ENCODE measurements at regions not wholly inside any gene's neighbourhood (a gene's known extent, or its start where the extent isn't known, plus 50 kb on each side); places are given as distances from the start of the nearest gene placed in this dataset.

DNA sequence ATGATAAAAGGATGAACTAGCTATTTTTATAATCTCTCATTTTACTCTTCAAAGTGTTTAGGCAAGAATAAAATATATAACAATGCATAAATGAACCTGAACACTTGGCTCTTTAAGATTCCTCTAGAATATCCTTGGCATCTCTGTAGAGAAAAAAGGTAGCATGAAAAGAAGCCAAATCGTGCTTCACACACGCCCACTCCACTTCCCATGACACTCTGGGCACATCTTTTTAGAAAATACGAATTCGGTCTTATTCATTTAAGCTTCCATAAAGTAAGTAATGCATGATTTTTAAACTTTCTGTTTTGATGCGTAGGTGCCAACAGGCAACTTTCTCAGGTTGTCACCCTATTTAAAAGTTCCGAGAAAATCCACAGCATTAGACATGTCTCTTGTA is 73.6 kb upstream of the SORBS2 start:
- peaks cover 3% of the 10 kb centered on the region for H3K27me3 Mint-ChIP-seq (ENCODE audit: low read depth)
- H3K9me3 Mint-ChIP-seq = peaks cover 18% of the 10 kb centered on the region
- ChIA-PET CTCF (no interaction called here), POLR2A (no interaction called here)
- TF ChIP-seq, protein P1, sequence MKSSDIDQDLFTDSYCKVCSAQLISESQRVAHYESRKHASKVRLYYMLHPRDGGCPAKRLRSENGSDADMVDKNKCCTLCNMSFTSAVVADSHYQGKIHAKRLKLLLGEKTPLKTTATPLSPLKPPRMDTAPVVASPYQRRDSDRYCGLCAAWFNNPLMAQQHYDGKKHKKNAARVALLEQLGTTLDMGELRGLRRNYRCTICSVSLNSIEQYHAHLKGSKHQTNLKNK (CRISPR knock-in tag; IDR thresholded peaks at IDR 0.05) = no peak
- no peak for TF ChIP-seq MXD4 (CRISPR knock-in tag; IDR thresholded peaks at IDR 0.05; ENCODE audit: borderline replicate concordance)
- TF ChIP-seq CREM (CRISPR knock-in tag; IDR thresholded peaks at IDR 0.05) = no peak
- TF ChIP-seq, protein P2, sequence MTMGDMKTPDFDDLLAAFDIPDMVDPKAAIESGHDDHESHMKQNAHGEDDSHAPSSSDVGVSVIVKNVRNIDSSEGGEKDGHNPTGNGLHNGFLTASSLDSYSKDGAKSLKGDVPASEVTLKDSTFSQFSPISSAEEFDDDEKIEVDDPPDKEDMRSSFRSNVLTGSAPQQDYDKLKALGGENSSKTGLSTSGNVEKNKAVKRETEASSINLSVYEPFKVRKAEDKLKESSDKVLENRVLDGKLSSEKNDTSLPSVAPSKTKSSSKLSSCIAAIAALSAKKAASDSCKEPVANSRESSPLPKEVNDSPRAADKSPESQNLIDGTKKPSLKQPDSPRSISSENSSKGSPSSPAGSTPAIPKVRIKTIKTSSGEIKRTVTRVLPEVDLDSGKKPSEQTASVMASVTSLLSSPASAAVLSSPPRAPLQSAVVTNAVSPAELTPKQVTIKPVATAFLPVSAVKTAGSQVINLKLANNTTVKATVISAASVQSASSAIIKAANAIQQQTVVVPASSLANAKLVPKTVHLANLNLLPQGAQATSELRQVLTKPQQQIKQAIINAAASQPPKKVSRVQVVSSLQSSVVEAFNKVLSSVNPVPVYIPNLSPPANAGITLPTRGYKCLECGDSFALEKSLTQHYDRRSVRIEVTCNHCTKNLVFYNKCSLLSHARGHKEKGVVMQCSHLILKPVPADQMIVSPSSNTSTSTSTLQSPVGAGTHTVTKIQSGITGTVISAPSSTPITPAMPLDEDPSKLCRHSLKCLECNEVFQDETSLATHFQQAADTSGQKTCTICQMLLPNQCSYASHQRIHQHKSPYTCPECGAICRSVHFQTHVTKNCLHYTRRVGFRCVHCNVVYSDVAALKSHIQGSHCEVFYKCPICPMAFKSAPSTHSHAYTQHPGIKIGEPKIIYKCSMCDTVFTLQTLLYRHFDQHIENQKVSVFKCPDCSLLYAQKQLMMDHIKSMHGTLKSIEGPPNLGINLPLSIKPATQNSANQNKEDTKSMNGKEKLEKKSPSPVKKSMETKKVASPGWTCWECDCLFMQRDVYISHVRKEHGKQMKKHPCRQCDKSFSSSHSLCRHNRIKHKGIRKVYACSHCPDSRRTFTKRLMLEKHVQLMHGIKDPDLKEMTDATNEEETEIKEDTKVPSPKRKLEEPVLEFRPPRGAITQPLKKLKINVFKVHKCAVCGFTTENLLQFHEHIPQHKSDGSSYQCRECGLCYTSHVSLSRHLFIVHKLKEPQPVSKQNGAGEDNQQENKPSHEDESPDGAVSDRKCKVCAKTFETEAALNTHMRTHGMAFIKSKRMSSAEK (CRISPR knock-in tag; IDR thresholded peaks at IDR 0.05; ENCODE audit: borderline replicate concordance) = no peak
- no peak for TF ChIP-seq ZNF423 (CRISPR knock-in tag; IDR thresholded peaks at IDR 0.05)
- TF ChIP-seq ZNF219 (CRISPR knock-in tag; IDR thresholded peaks at IDR 0.05; ENCODE audit: borderline replicate concordance) = no peak
- TF ChIP-seq OVOL2 (CRISPR knock-in tag; IDR thresholded peaks at IDR 0.05; ENCODE audit: borderline replicate concordance) = no peak
- TF ChIP-seq ZNF263 (CRISPR knock-in tag; IDR thresholded peaks at IDR 0.05; ENCODE audit: low read depth) = no peak
- TF ChIP-seq IRF1 (CRISPR knock-in tag; IDR thresholded peaks at IDR 0.05) = no peak
- TF ChIP-seq, protein P3, sequence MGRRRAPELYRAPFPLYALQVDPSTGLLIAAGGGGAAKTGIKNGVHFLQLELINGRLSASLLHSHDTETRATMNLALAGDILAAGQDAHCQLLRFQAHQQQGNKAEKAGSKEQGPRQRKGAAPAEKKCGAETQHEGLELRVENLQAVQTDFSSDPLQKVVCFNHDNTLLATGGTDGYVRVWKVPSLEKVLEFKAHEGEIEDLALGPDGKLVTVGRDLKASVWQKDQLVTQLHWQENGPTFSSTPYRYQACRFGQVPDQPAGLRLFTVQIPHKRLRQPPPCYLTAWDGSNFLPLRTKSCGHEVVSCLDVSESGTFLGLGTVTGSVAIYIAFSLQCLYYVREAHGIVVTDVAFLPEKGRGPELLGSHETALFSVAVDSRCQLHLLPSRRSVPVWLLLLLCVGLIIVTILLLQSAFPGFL (CRISPR knock-in tag; IDR thresholded peaks at IDR 0.05; ENCODE audit: borderline replicate concordance) = no peak
- no peak for TF ChIP-seq NR2C2 (CRISPR knock-in tag; IDR thresholded peaks at IDR 0.05)
- no peak for TF ChIP-seq NFATC4 (CRISPR knock-in tag; IDR thresholded peaks at IDR 0.05)
- TF ChIP-seq TCF7 (CRISPR knock-in tag; IDR thresholded peaks at IDR 0.05; ENCODE audit: low read depth) = no peak
- no peak for TF ChIP-seq EMX1 (CRISPR knock-in tag; IDR thresholded peaks at IDR 0.05)
- TF ChIP-seq, protein P4, sequence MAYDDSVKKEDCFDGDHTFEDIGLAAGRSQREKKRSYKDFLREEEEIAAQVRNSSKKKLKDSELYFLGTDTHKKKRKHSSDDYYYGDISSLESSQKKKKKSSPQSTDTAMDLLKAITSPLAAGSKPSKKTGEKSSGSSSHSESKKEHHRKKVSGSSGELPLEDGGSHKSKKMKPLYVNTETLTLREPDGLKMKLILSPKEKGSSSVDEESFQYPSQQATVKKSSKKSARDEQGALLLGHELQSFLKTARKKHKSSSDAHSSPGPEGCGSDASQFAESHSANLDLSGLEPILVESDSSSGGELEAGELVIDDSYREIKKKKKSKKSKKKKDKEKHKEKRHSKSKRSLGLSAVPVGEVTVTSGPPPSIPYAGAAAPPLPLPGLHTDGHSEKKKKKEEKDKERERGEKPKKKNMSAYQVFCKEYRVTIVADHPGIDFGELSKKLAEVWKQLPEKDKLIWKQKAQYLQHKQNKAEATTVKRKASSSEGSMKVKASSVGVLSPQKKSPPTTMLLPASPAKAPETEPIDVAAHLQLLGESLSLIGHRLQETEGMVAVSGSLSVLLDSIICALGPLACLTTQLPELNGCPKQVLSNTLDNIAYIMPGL (CRISPR knock-in tag; IDR thresholded peaks at IDR 0.05) = no peak
- peaks cover 18% of the 10 kb centered on the region for H3K36me3 Mint-ChIP-seq
- no peak overlapping the region for H3K27ac Mint-ChIP-seq
- ATAC-seq = no peak
- DNase-seq (ENCODE audit: low spot score) = no peak
- H3K4me3 Mint-ChIP-seq = no peak overlapping the region
- H3K4me1 Mint-ChIP-seq = peaks cover 14% of the 10 kb centered on the region

DNA sequence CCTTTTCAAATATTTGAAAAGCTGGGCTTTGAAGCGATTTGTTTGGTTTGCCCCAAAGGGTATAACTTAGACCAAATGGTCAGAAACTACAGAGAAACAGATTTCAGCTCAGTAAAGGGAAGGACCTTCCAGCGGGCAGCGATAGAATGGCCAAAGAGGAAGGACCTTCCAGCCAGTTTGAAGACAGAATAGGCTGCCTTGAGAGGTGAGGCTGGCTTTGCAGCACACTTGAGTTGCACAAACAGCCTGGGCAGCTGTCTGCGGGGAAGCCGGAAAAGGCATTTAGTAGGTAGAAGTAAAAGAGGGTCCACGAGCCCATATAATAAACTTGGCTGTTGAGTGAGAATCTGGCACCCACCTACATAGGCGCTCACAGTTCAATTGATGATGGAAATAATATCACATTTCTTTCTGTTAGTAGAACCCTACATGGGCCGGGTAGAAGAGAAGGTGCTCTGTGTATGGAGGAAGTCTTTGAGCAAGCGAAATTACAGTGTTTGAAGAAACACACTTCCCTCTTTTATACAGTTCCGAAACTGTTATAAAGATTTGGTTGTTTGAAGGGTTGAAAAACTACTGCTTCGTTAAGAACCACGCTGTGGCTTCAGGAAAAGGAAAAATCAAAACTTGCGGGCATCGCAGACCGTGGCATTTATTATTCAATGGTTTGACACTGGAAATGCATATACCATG is 75.0 kb upstream of the SORBS2 start:
- Mint-ChIP-seq H3K4me1 (0 out of 2 replicates have a peak, but pooled peaks cover 5% of the 10 kb centered on the region), H3K27ac (no peak overlapping the region), H3K9me3 (peaks cover 19% of the 10 kb centered on the region), H3K27me3 (ENCODE audit: low read depth) (peaks cover 3% of the 10 kb centered on the region), H3K4me3 (no peak overlapping the region), H3K36me3 (peaks cover 18% of the 10 kb centered on the region)
- DNase-seq (ENCODE audit: low spot score) = no peak
- POLR2A ChIA-PET = no interaction called here
- no peak for ATAC-seq
- CTCF ChIA-PET = interaction anchor here (0.8 kb wide), 1 partner anchor 19 kb away, joined by 3 read pairs; no protein-coding TSS in a partner anchor
- TF ChIP-seq, protein P5, sequence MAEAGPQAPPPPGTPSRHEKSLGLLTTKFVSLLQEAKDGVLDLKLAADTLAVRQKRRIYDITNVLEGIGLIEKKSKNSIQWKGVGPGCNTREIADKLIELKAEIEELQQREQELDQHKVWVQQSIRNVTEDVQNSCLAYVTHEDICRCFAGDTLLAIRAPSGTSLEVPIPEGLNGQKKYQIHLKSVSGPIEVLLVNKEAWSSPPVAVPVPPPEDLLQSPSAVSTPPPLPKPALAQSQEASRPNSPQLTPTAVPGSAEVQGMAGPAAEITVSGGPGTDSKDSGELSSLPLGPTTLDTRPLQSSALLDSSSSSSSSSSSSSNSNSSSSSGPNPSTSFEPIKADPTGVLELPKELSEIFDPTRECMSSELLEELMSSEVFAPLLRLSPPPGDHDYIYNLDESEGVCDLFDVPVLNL (CRISPR knock-in tag; IDR thresholded peaks at IDR 0.05; ENCODE audit: borderline replicate concordance, low read depth) = no peak
- TF ChIP-seq MYBL2 (CRISPR knock-in tag; IDR thresholded peaks at IDR 0.05) (no peak), USF1 (CRISPR knock-in tag; IDR thresholded peaks at IDR 0.05) (no peak), AFF4 (CRISPR knock-in tag; IDR thresholded peaks at IDR 0.05; ENCODE audit: borderline replicate concordance) (no peak)
- TF ChIP-seq, protein P1 (CRISPR knock-in tag; IDR thresholded peaks at IDR 0.05) = no peak
